ENCODE measurements at regions not wholly inside any gene's neighbourhood (a gene's known extent, or its start where the extent isn't known, plus 50 kb on each side); places are given as distances from the start of the nearest gene placed in this dataset.

- no peak for DNase-seq (ENCODE audit: low read depth)
Observed at GRCh38 chr9:129359916-129360536, 182.0 kb upstream of the IER5L start.

DNA sequence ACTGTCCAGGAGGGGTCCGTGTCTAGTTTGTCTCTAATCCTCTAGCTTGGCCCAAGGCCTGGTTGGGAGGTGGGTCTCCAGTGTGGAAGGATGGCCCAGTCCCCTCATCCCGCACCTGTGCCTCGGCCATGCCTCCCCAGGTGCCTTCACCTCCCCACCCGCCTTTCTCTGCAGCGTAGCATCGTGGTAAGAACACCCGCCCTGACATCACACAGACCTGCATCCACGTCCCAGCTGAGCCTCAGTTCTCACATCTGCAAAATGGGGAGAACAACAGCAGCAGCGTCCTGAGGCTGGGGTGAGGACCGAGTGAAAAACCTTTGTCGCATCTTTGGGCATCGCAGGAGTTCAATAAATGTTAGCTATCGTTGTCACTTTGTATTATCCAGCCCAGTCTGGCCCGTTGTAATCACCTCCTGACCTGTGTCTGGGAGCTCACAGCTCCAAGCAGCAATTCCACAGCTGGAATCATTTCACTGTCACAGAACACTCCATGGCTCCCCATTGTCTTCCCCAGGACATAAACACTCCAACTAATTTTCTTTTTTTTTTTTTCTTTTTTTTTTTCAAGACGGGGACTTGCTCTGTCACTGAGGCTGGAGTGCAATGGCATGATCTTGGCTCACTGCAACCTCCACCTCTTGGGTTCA is 181.2 kb upstream of the IER5L start:
- no peak for DNase-seq (ENCODE audit: low read depth)

GRCh38 chr9:129358621-129359154 is 180.6 kb upstream of the IER5L start:
- DNase-seq (ENCODE audit: low read depth) = no peak

DNA sequence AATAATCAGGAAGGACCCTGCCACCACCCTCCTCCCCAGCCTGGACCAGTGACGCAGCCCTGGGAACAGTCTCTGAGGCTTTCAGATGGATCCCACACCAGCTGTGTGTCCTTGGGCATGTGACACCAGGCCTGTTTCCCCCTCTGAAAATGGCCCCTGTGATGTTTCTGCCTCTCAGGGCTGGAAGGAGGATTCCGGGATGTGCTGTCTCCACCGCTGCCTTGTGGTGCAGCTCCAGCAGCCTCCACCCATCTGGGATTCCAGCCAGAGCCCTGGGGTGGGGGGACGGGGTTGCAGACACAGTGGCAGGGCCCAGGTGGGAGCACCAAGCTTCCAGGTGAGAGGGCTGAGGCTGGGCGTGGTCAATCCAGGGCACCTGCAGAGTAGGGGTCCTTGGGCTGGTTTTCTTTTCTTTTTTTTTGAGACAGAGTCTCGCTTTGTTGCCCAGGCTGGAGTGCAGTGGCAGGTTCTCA is 179.7 kb upstream of the IER5L start:
- no peak for DNase-seq (ENCODE audit: low read depth)

DNA sequence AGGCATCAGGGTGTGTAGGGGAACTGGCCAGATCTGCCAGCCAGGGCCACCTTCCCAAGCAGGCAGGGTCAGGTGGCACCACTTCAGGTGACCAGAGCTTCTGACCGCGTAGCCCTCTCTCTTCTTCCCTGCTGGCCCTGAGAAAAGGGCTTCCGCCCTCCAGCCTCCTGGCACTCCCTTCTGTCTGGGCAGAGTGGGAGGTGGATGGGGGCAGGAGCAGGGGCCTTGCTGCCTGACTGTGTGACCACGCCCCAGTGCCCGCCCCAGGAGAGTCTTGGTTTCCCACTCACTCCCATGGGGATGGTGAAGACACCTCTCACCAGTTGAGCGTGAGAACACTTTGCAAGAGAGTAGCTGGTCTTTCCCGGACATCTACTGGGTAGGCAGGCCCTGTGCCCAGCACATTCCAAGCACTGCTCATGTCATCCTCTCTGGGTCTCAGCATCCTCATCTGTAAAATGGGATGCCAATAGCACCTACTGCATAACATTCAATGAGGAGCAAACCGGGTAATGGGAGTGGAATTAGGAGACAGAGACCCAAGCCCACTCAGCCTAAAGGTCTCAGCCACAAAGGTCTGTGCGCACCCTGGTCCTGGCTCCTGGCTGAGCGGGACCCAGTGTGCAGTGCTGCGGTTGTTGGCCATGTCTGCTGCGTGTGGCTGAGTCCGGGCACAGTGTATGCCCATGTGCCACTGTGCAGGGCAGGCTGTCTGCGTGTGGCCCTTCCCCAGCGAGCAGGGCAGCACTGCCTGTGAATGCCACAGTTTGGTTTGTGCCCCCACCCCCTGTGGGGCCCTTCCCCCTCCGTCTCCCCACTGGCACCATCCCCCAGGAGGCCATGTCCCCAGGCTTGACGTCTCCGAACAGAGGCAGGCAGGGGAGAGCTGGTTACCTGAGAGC is 179.1 kb upstream of the IER5L start:
- DNase-seq (ENCODE audit: low read depth) = no peak

DNA sequence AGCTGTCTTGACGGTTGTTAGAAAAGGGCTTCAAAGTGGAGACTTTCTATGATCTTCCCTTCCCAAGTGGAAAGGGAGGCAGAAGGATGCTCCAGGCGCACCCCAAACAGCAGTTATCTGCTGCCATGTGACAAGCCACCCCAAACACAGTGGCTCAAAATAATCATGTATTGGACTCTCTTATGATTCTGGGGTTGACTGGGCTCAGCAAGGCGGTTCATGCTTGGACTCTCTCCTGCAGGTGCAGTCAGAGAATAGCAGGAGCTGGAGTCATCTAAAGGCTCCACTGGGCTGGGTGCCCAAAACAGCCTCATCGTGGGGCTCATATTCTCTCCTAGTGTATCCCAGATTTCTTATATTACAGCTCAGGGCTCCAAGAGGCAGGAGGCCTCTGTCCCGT is 177.6 kb upstream of the IER5L start:
- no peak for DNase-seq (ENCODE audit: low read depth)

- DNase-seq (ENCODE audit: low read depth) = no peak
Observed at GRCh38 chr9:129354498-129354897, 176.4 kb upstream of the IER5L start.

DNA sequence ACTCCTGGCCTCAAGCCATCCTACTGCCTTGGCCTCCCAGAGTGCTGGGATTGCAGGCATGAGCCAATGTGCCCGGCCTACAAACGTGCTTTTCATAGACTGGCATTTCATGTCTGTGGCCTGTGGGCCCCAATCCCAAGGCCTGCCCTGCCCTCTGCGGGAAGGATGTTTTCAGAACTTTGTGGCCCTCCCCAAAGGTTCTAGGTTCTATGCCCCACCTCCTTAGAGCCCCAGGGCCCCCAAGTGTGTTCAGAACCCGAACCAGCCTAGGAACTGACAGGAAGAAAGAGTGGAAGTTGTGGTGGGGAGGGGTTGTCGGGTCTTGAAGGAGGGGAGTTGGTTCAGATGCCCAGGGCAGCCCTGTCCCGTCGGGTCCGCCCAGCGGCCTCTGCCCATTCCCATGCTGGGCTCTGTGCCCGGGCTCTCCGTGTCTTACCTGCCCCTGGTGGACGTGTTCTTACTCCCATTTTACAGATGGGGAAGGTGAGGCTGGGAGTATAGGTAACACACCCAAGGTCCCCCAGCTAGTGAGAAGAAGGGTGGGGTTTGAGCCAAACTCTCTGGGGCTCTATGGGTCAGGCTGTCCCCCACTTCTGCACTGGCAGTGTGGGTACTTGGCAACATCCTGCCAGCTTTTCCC is 175.8 kb upstream of the IER5L start:
- no peak for DNase-seq (ENCODE audit: low read depth)

DNA sequence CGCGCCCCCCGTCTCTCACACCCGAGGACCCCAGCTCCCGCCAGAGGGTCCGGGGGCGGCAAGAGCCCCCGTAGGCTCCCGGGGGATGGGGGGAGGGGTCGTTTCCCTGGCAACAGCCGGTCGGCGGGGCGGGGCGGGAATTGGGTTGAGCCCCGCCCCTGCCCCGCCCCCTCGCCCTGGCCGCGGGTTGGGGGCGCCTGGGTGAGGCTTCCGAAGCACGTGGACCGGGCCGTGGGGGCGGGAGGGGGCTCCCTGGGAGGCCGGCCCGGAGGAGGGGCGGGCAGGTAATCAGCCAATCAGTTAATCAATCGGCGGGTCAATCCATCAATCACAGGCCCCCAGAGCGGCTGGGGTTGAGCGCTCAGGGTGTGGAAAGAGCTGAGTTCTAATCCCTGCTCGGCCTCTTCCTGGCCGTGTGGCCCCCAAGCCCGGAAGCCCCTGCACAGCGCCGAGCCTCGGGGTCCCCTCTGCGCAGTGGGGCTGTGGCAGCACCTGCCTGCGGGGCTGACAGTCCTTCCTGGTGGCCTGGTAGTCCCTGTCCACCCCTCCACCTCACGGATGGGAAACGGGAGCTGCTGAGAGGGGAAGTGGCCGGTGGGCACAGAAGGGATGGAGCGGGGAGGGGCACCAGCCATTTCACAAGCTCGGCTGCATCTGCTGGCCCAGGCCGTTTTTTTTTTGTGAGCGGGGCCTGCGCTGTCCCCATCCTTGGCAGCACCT is 174.2 kb upstream of the IER5L start:
- no peak for DNase-seq (ENCODE audit: low read depth)

DNA sequence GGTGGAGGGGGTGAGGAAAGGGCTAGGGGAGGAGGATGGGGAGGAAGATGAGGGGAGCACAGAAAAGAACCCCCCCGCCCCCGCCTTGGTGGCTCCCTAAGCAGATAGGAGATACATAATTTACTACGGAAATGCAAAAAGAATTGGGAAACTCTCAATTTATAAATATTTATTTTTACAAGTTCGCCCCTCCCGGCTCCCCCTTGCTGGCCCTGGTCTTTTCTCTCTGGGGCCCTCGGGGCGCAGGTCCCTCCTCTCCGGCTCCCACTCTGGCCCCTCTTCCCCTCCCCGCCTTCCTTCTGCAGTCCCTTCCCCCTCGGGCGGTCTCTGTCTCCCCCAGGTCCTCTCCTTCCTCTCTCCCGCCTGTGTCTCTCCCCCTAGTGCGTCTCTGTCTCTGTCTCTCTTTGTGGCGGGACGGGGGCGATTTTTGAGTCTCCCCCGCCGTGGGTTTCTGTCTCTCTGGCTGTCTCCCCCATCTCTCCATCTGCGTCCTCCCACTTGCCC is 173.6 kb upstream of the IER5L start:
- no peak for DNase-seq (ENCODE audit: low read depth)

DNA sequence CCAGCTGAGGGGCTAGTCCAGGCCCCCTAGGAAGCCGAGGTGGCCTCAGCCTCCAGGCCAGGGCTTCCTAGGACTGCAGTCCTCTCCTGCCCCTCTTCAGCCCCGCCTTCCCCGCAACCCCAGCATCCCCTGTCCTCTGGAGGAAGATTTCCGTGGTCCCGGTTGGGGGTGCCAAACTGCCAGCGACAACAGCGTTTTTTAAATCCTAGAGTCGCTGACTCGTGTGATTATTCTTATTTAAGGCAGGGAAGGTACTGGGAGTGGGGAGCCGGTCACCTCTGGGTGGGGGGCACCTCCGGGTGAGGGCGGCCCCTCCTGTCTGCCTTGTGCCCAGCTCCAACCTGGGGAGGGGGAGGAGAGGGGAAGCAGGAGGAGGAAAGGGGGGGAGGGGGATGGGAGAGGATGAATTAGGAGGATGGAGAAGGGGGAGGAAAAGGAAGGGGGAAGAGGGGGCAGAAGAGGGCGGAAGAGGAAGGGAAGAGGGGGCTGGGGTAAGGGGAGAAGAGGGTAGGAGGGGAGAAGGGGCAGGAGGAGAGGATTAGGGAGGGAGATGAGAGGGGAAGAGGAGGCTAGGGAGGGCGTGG is 173.1 kb upstream of the IER5L start:
- no peak for DNase-seq (ENCODE audit: low read depth)

DNA sequence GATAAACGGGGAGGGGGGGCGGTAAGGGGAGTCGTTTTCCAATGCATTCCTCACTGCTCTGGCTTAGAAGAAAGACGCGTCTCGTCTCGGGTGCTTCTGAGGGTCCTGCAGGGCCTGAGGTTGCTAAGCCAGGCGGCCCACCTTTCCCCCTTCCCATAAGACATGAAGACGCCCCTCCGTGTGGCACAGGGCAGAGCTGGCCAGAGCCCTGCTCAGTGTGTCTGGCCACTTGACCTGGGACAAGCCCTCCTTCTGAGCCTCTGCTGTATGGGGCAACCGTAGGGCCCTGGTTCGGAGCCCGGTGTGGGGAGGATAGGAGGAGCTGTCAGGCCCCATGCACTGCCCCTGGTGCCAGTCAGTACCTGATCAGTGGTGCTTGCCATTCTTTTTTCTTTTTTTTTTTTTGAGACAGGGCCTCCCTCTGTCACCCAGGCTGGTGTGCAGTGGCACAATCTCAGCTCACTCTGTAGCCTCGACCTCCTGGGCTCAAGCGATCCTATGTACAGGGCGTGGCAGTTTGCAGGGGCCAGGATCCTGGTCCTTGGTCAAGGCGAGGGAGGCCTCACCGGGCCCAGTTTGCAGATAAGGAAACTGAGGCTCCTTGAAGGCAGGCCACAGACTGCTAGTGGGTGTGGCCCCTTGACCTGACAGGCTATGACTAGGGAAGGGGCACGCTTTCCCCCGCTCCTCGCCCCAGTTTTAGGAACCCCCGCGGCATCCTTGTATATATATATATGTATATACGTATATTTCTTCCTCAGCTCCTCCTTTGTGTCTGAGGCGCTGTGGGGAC is 172.3 kb upstream of the IER5L start:
- DNase-seq (ENCODE audit: low read depth) = no peak

GRCh38 chr9:129349665-129349947 is 171.5 kb upstream of the IER5L start:
- DNase-seq (ENCODE audit: low read depth) = no peak

- no peak for DNase-seq (ENCODE audit: low read depth)
Observed at GRCh38 chr9:129348890-129349664, 171.0 kb upstream of the IER5L start.

DNA sequence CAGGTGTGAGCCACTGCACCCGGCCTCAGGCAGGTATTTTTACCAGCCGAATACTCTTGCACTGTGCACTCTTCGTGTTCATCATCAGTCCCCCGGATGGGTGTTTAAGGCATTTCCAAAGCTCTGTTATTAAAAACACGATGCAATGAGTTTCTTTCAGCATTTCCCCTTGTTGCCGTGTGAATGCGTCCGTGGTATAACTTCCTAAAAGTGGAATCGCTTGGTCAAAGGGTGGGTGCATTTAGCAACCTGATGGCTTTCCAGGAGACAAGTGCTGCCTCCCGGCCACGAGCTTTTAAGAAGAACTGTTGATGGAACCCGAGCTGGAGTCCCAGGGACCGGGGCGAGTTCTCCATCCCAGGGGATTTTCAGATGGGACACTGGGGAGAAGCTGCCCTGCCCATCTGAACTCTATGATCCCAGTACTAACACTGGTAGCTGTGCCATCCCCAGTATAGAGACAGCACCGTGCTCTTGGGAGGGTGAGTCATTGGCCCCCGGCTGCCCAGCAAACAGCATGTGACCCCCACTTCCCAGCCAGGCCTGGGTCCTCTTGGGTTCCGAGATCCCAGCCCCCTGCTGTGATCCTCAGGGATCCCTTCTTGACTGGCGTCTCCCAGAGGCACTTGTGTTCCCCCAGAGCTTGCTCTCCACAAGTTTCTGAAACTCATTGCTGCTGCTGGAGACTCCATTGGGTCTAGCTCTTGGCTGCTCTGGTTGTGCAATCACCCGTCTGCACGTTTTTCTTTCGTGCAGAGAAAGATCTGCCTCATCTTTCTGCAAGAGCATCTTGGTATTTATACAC is 169.5 kb upstream of the IER5L start:
- DNase-seq (ENCODE audit: low read depth) = no peak

GRCh38 chr9:129346046-129346445 is 168.0 kb upstream of the IER5L start:
- no peak for DNase-seq (ENCODE audit: low read depth)

- DNase-seq (ENCODE audit: low read depth) = no peak
Observed at GRCh38 chr9:129344641-129345495, 166.8 kb upstream of the IER5L start.
